T-helper 9 cell (primary cell): ENCODE measurements at regions not wholly inside any gene's neighbourhood (a gene's known extent, or its start where the extent isn't known, plus 50 kb on each side); places are given as distances from the start of the nearest gene placed in this dataset.
"Not testable (repeated sequence)": the region's sequence is repeated elsewhere in the genome, so short reads cannot be mapped to it uniquely, and the experiment has no call there.

Source experiments
- DNase-seq: peaks from one replicate; pipeline ENCODE4 v3.0.0-alpha.2; 2020

GRCh38 chr11:134942681-134943080, 530.6 kb upstream of the B3GAT1 start:
- DNase-seq, result no peak

- DNase-seq, result not testable (repeated sequence)
Measured at GRCh38 chr11:134941936-134942600, 530.0 kb upstream of the B3GAT1 start.

- DNase-seq, result no peak
Measured at GRCh38 chr11:134941326-134941725, 529.3 kb upstream of the B3GAT1 start.

GRCh38 chr11:134940441-134941126, 528.5 kb upstream of the B3GAT1 start:
- DNase-seq, result no peak

- DNase-seq, result no peak
Measured at GRCh38 chr11:134939905-134940304, 527.9 kb upstream of the B3GAT1 start.

GRCh38 chr11:134939031-134939430, 527.0 kb upstream of the B3GAT1 start:
- no peak for DNase-seq

- DNase-seq, result no peak
Measured at GRCh38 chr11:134938212-134938611, 526.2 kb upstream of the B3GAT1 start.

GRCh38 chr11:134937193-134937592, 525.2 kb upstream of the B3GAT1 start:
- not testable (repeated sequence) for DNase-seq

GRCh38 chr11:134932761-134933160, 520.7 kb upstream of the B3GAT1 start:
- no peak for DNase-seq

- no peak for DNase-seq
Measured at GRCh38 chr11:134925432-134925831, 513.4 kb upstream of the B3GAT1 start.

GRCh38 chr11:134923441-134923840, 511.4 kb upstream of the B3GAT1 start:
- DNase-seq, result no peak

- no peak for DNase-seq
Measured at GRCh38 chr11:134921938-134922337, 509.9 kb upstream of the B3GAT1 start.

GRCh38 chr11:134920851-134921608, 509.0 kb upstream of the B3GAT1 start:
- DNase-seq, result no peak

- DNase-seq, result no peak
Measured at GRCh38 chr11:134916421-134917213, 504.6 kb upstream of the B3GAT1 start.

- DNase-seq, result no peak
Measured at GRCh38 chr11:134915881-134916280, 503.8 kb upstream of the B3GAT1 start.

- DNase-seq, result no peak
Measured at GRCh38 chr11:134915212-134915611, 503.2 kb upstream of the B3GAT1 start.

GRCh38 chr11:134913999-134914590, 502.1 kb upstream of the B3GAT1 start:
- no peak for DNase-seq

- DNase-seq, result no peak
Measured at GRCh38 chr11:134913391-134913790, 501.3 kb upstream of the B3GAT1 start.

GRCh38 chr11:134911514-134912180, 499.6 kb upstream of the B3GAT1 start:
- no peak for DNase-seq

- DNase-seq, result no peak
Measured at GRCh38 chr11:134908583-134908982, 496.5 kb upstream of the B3GAT1 start.

GRCh38 chr11:134907636-134908035, 495.6 kb upstream of the B3GAT1 start:
- no peak for DNase-seq

- DNase-seq, result no peak
Measured at GRCh38 chr11:134906356-134906955, 494.4 kb upstream of the B3GAT1 start.
